ENCODE measurements at regions not wholly inside any gene's neighbourhood (a gene's known extent, or its start where the extent isn't known, plus 50 kb on each side); places are given as distances from the start of the nearest gene placed in this dataset.
"Not testable (repeated sequence)": the region's sequence is repeated elsewhere in the genome, so short reads cannot be mapped to it uniquely, and the experiment has no call there.

GRCh38 chr11:21625982-21626381 is 566.9 kb upstream of the ANO5 start:
- no peak for DNase-seq

- no peak for DNase-seq
Observed at GRCh38 chr11:21628641-21629040, 564.2 kb upstream of the ANO5 start.

GRCh38 chr11:21630934-21631478 is 561.9 kb upstream of the ANO5 start:
- no peak for DNase-seq

- no peak for DNase-seq
Observed at GRCh38 chr11:21631991-21632390, 560.9 kb upstream of the ANO5 start.

GRCh38 chr11:21634491-21634890 is 558.4 kb upstream of the ANO5 start:
- no peak for DNase-seq

- peak; percentile 93 for DNase-seq
Observed at GRCh38 chr11:21634956-21635355, 557.9 kb upstream of the ANO5 start.

- peak; percentile 91 for DNase-seq
Observed at GRCh38 chr11:21635394-21636145, 557.3 kb upstream of the ANO5 start.

GRCh38 chr11:21636561-21636960 is 556.3 kb upstream of the ANO5 start:
- DNase-seq: no peak

- no peak for DNase-seq
Observed at GRCh38 chr11:21640491-21640890, 552.4 kb upstream of the ANO5 start.

- no peak for DNase-seq
Observed at GRCh38 chr11:21641869-21642268, 551.0 kb upstream of the ANO5 start.

- DNase-seq: peak; percentile 26
Observed at GRCh38 chr11:21646351-21646750, 546.5 kb upstream of the ANO5 start.

- no peak for DNase-seq
Observed at GRCh38 chr11:21650961-21651360, 541.9 kb upstream of the ANO5 start.

- no peak for DNase-seq
Observed at GRCh38 chr11:21653951-21654421, 538.9 kb upstream of the ANO5 start.

- no peak for DNase-seq
Observed at GRCh38 chr11:21656065-21656464, 536.8 kb upstream of the ANO5 start.

GRCh38 chr11:21658654-21659193 is 534.2 kb upstream of the ANO5 start:
- DNase-seq: no peak

GRCh38 chr11:21659377-21659776 is 533.5 kb upstream of the ANO5 start:
- not testable (repeated sequence) for DNase-seq

GRCh38 chr11:21659961-21660360 is 532.9 kb upstream of the ANO5 start:
- DNase-seq: no peak

GRCh38 chr11:21675049-21675616 is 517.8 kb upstream of the ANO5 start:
- DNase-seq: no peak

- no peak for DNase-seq
Observed at GRCh38 chr11:21687643-21688042, 505.2 kb upstream of the ANO5 start.

GRCh38 chr11:21704539-21704938 is 488.3 kb upstream of the ANO5 start:
- DNase-seq: no peak

GRCh38 chr11:21707116-21707739 is 485.7 kb upstream of the ANO5 start:
- DNase-seq: no peak

GRCh38 chr11:21710809-21711208 is 482.1 kb upstream of the ANO5 start:
- no peak for DNase-seq

GRCh38 chr11:21711341-21711740 is 481.5 kb upstream of the ANO5 start:
- DNase-seq: no peak

- DNase-seq: no peak
Observed at GRCh38 chr11:21723678-21724077, 469.2 kb upstream of the ANO5 start.
